Activated CD4-positive, alpha-beta memory T cell treated with anti-CD3 and anti-CD28 coated beads for 36 hours (primary cell): ENCODE measurements at regions not wholly inside any gene's neighbourhood (a gene's known extent, or its start where the extent isn't known, plus 50 kb on each side); places are given as distances from the start of the nearest gene placed in this dataset.

ENCODE experiments used
- CTCF ChIA-PET: fragments of 350-600 bp; sonication (Branson Sonifier 250); formaldehyde crosslinking; loops from one replicate; lab custom pipeline; 2021; ENCODE audit warnings: antibody characterized with exemption, inconsistent platforms; lab: Charles Lee
- POLR2A ChIA-PET: fragments of 350-600 bp; sonication (Branson Sonifier 250); formaldehyde crosslinking; loops from one replicate; lab custom pipeline; 2021; ENCODE audit warnings: antibody characterized with exemption; lab: Charles Lee
- DNase-seq: peaks from one replicate; pipeline ENCODE4 v3.0.0-alpha.2; 2020
- H3K27ac Mint-ChIP-seq: one replicate; pipeline ENCODE4 v1.8.0; 2021; ENCODE audit warnings: mixed read lengths
- H3K27me3 Mint-ChIP-seq: one replicate; pipeline ENCODE4 v1.8.0; 2021; ENCODE audit warnings: mixed read lengths
- H3K36me3 Mint-ChIP-seq: one replicate; pipeline ENCODE4 v1.8.0; 2021; ENCODE audit warnings: mixed read lengths
- H3K4me1 Mint-ChIP-seq: one replicate; pipeline ENCODE4 v1.8.0; 2021; ENCODE audit warnings: low read depth, mixed read lengths
- H3K4me3 Mint-ChIP-seq: one replicate; pipeline ENCODE4 v1.8.0; 2021; ENCODE audit warnings: mild to moderate bottlenecking, mixed read lengths
- H3K9me3 Mint-ChIP-seq: one replicate; pipeline ENCODE4 v1.8.0; 2021; ENCODE audit warnings: mixed read lengths
- intact Hi-C: fragments of 100-400 bp; cut with micrococcal nuclease; formaldehyde crosslinking; loops from one replicate; pipeline ENCODE4 v1.15.1; 2023

- peaks cover 5% of the 10 kb centered on the region for H3K9me3 Mint-ChIP-seq
- no peak overlapping the region for H3K27ac Mint-ChIP-seq
- H3K4me1 Mint-ChIP-seq, result no peaks in the 10 kb centered on the region
- no peaks in the 10 kb centered on the region for H3K27me3 Mint-ChIP-seq
- POLR2A ChIA-PET, result no interaction called here
- H3K36me3 Mint-ChIP-seq, result no peaks in the 10 kb centered on the region
- CTCF ChIA-PET, result no interaction called here
- DNase-seq, result no peak
- H3K4me3 Mint-ChIP-seq, result no peak overlapping the region
- intact Hi-C loops, result no loop called here
Observed at GRCh38 chr2:55973673-55974072, 50.1 kb upstream of the EFEMP1 start.

GRCh38 chr2:55976681-55977080, 53.1 kb upstream of the EFEMP1 start:
- intact Hi-C loops, result no loop called here
- H3K27ac Mint-ChIP-seq, result no peak overlapping the region
- no peaks in the 10 kb centered on the region for H3K36me3 Mint-ChIP-seq
- ChIA-PET POLR2A (no interaction called here), CTCF (no interaction called here)
- no peaks in the 10 kb centered on the region for H3K4me1 Mint-ChIP-seq
- DNase-seq, result no peak
- H3K9me3 Mint-ChIP-seq, result peaks cover 18% of the 10 kb centered on the region
- no peaks in the 10 kb centered on the region for H3K27me3 Mint-ChIP-seq
- no peak overlapping the region for H3K4me3 Mint-ChIP-seq

- H3K36me3 Mint-ChIP-seq, result no peaks in the 10 kb centered on the region
- no peaks in the 10 kb centered on the region for H3K4me1 Mint-ChIP-seq
- H3K9me3 Mint-ChIP-seq, result peaks cover 5% of the 10 kb centered on the region
- H3K27me3 Mint-ChIP-seq, result no peaks in the 10 kb centered on the region
- intact Hi-C loops, result no loop called here
- no peak for DNase-seq
- POLR2A ChIA-PET, result no interaction called here
- H3K4me3 Mint-ChIP-seq, result no peak overlapping the region
- CTCF ChIA-PET, result no interaction called here
- H3K27ac Mint-ChIP-seq, result no peak overlapping the region
Observed at GRCh38 chr2:55985406-55985805, 61.8 kb upstream of the EFEMP1 start.

- no peaks in the 10 kb centered on the region for H3K36me3 Mint-ChIP-seq
- no peaks in the 10 kb centered on the region for H3K27me3 Mint-ChIP-seq
- DNase-seq, result no peak
- no peak overlapping the region for H3K27ac Mint-ChIP-seq
- no peaks in the 10 kb centered on the region for H3K9me3 Mint-ChIP-seq
- POLR2A ChIA-PET, result no interaction called here
- H3K4me1 Mint-ChIP-seq, result no peaks in the 10 kb centered on the region
- H3K4me3 Mint-ChIP-seq, result no peak overlapping the region
- CTCF ChIA-PET, result no interaction called here
- intact Hi-C loops, result no loop called here
Observed at GRCh38 chr2:55986001-55986400, 62.4 kb upstream of the EFEMP1 start.

- intact Hi-C loops, result no loop called here
- POLR2A ChIA-PET, result no interaction called here
- Mint-ChIP-seq H3K36me3 (no peaks in the 10 kb centered on the region), H3K9me3 (no peaks in the 10 kb centered on the region), H3K4me1 (no peaks in the 10 kb centered on the region), H3K27me3 (no peaks in the 10 kb centered on the region), H3K4me3 (no peak overlapping the region), H3K27ac (no peak overlapping the region)
- CTCF ChIA-PET, result no interaction called here
- DNase-seq, result no peak
Observed at GRCh38 chr2:55986700-55987440, 63.3 kb upstream of the EFEMP1 start.

GRCh38 chr2:55989405-55989804, 65.8 kb upstream of the EFEMP1 start:
- Mint-ChIP-seq H3K27me3 (no peaks in the 10 kb centered on the region), H3K36me3 (no peaks in the 10 kb centered on the region), H3K4me1 (no peaks in the 10 kb centered on the region), H3K4me3 (no peak overlapping the region), H3K9me3 (no peaks in the 10 kb centered on the region), H3K27ac (no peak overlapping the region)
- DNase-seq, result no peak
- ChIA-PET POLR2A (no interaction called here), CTCF (no interaction called here)
- intact Hi-C loops, result no loop called here

GRCh38 chr2:55992455-55992854, 68.9 kb upstream of the EFEMP1 start:
- no peak for DNase-seq

GRCh38 chr2:55993685-55994084, 70.1 kb upstream of the EFEMP1 start:
- Mint-ChIP-seq H3K27ac (no peak overlapping the region), H3K36me3 (no peaks in the 10 kb centered on the region), H3K4me1 (no peaks in the 10 kb centered on the region), H3K4me3 (no peak overlapping the region), H3K27me3 (no peaks in the 10 kb centered on the region), H3K9me3 (no peaks in the 10 kb centered on the region)
- ChIA-PET POLR2A (no interaction called here), CTCF (no interaction called here)
- no peak for DNase-seq
- intact Hi-C loops, result no loop called here

More at GRCh38 chr2:55992455-55992854, 68.9 kb upstream of the EFEMP1 start:
- Mint-ChIP-seq H3K36me3 (no peaks in the 10 kb centered on the region), H3K9me3 (no peaks in the 10 kb centered on the region), H3K27ac (no peak overlapping the region), H3K27me3 (no peaks in the 10 kb centered on the region), H3K4me3 (no peak overlapping the region), H3K4me1 (no peaks in the 10 kb centered on the region)
- intact Hi-C loops, result no loop called here
- ChIA-PET CTCF (no interaction called here), POLR2A (no interaction called here)

- H3K27ac Mint-ChIP-seq, result no peak overlapping the region
- POLR2A ChIA-PET, result no interaction called here
- no peaks in the 10 kb centered on the region for H3K4me1 Mint-ChIP-seq
- DNase-seq, result no peak
- CTCF ChIA-PET, result no interaction called here
- H3K4me3 Mint-ChIP-seq, result no peak overlapping the region
- no peaks in the 10 kb centered on the region for H3K27me3 Mint-ChIP-seq
- H3K36me3 Mint-ChIP-seq, result no peaks in the 10 kb centered on the region
- H3K9me3 Mint-ChIP-seq, result no peaks in the 10 kb centered on the region
- intact Hi-C loops, result no loop called here
Observed at GRCh38 chr2:55995211-55995610, 71.6 kb upstream of the EFEMP1 start.

GRCh38 chr2:55995902-55996301, 72.3 kb upstream of the EFEMP1 start:
- Mint-ChIP-seq H3K36me3 (no peaks in the 10 kb centered on the region), H3K4me1 (no peaks in the 10 kb centered on the region), H3K27me3 (no peaks in the 10 kb centered on the region), H3K27ac (no peak overlapping the region), H3K9me3 (no peaks in the 10 kb centered on the region), H3K4me3 (no peak overlapping the region)
- intact Hi-C loops, result no loop called here
- DNase-seq, result no peak
- ChIA-PET CTCF (no interaction called here), POLR2A (no interaction called here)

GRCh38 chr2:55999231-55999630, 75.6 kb upstream of the EFEMP1 start:
- DNase-seq, result no peak

GRCh38 chr2:55999790-56000189, 76.2 kb upstream of the EFEMP1 start:
- no peak overlapping the region for H3K27ac Mint-ChIP-seq
- ChIA-PET CTCF (no interaction called here), POLR2A (no interaction called here)
- no peak for DNase-seq
- H3K4me1 Mint-ChIP-seq, result no peaks in the 10 kb centered on the region
- intact Hi-C loops, result no loop called here
- no peaks in the 10 kb centered on the region for H3K27me3 Mint-ChIP-seq
- H3K36me3 Mint-ChIP-seq, result no peaks in the 10 kb centered on the region
- H3K4me3 Mint-ChIP-seq, result no peak overlapping the region
- no peaks in the 10 kb centered on the region for H3K9me3 Mint-ChIP-seq

More at GRCh38 chr2:55999231-55999630, 75.6 kb upstream of the EFEMP1 start:
- ChIA-PET CTCF (no interaction called here), POLR2A (interaction anchor here (0.6 kb wide), 1 partner anchor 1103 kb away, joined by 3 read pairs; no protein-coding TSS in a partner anchor)
- Mint-ChIP-seq H3K27me3 (no peaks in the 10 kb centered on the region), H3K4me3 (no peak overlapping the region), H3K9me3 (no peaks in the 10 kb centered on the region), H3K4me1 (no peaks in the 10 kb centered on the region), H3K36me3 (no peaks in the 10 kb centered on the region), H3K27ac (no peak overlapping the region)
- intact Hi-C loops, result no loop called here

GRCh38 chr2:56001947-56002346, 78.4 kb upstream of the EFEMP1 start:
- ChIA-PET POLR2A (no interaction called here), CTCF (no interaction called here)
- H3K4me3 Mint-ChIP-seq, result no peak overlapping the region
- intact Hi-C loops, result no loop called here
- H3K36me3 Mint-ChIP-seq, result no peaks in the 10 kb centered on the region
- H3K27me3 Mint-ChIP-seq, result no peaks in the 10 kb centered on the region
- DNase-seq, result no peak
- H3K27ac Mint-ChIP-seq, result no peak overlapping the region
- H3K4me1 Mint-ChIP-seq, result no peaks in the 10 kb centered on the region
- H3K9me3 Mint-ChIP-seq, result no peaks in the 10 kb centered on the region
